ENCODE measurements at regions not wholly inside any gene's neighbourhood (a gene's known extent, or its start where the extent isn't known, plus 50 kb on each side); places are given as distances from the start of the nearest gene placed in this dataset.

- peak overlapping the region in 1 of 4 donors; percentile 60 for H3K27ac ChIP-seq
- peak in 1 of 4 donors; percentile 5 for ATAC-seq
- no peaks in the 10 kb centered on the region for H3K36me3 ChIP-seq
- TF ChIP-seq CTCF (IDR thresholded peaks at IDR 0.05): no peak
- no peaks in the 10 kb centered on the region for H3K9me3 ChIP-seq
- no peak for DNase-seq
- no peak for FAIRE-seq
- peak overlapping the region in 2 of 4 donors; percentile 33 to 56 for H3K4me3 ChIP-seq
- no peaks in the 10 kb centered on the region for H3K27me3 ChIP-seq
- intact Hi-C loops (cut with DNase I): no loop called here
- 74 to 93% methylated on average over 7 of the region's 7 CpGs for WGBS, 2 donors
- H3K4me1 ChIP-seq: no peaks in the 10 kb centered on the region
These were observed 235.4 kb downstream of the OR13H1 start for GRCh38 chrX:131779306-131779705.

GRCh38 chrX:131779741-131780140, 235.9 kb downstream of the OR13H1 start:
- DNase-seq (no peak), ATAC-seq (no peak), FAIRE-seq (no peak)
- Histone ChIP-seq H3K4me3 (no peak overlapping the region), H3K4me1 (no peaks in the 10 kb centered on the region), H3K9me3 (no peaks in the 10 kb centered on the region), H3K27me3 (no peaks in the 10 kb centered on the region), H3K27ac (no peak overlapping the region), H3K36me3 (no peaks in the 10 kb centered on the region)
- no peak for TF ChIP-seq CTCF (IDR thresholded peaks at IDR 0.05)
- intact Hi-C loops (cut with DNase I): no loop called here
- WGBS, 2 donors: 84 to 94% methylated on average over 4 of the region's 4 CpGs

GRCh38 chrX:131782646-131783045, 238.8 kb downstream of the OR13H1 start:
- no peaks in the 10 kb centered on the region for H3K9me3 ChIP-seq
- no peak for FAIRE-seq
- WGBS, 2 donors: 56 to 94% methylated on average over 1 of the region's 1 CpG
- intact Hi-C loops (cut with DNase I): no loop called here
- ATAC-seq: no peak
- DNase-seq: no peak
- no peaks in the 10 kb centered on the region for H3K36me3 ChIP-seq
- no peak overlapping the region for H3K27ac ChIP-seq
- H3K4me3 ChIP-seq: no peak overlapping the region
- H3K4me1 ChIP-seq: no peaks in the 10 kb centered on the region
- no peak for TF ChIP-seq CTCF (IDR thresholded peaks at IDR 0.05)
- H3K27me3 ChIP-seq: peaks cover 0 to 4% (median 0%) of the 10 kb centered on the region in 4 donors

- peak; percentile 83 for FAIRE-seq
- peak in 3 of 4 donors; percentile 9 to 41 (median 30) for TF ChIP-seq CTCF (IDR thresholded peaks at IDR 0.05)
- 56 to 93% methylated on average over 15 of the region's 15 CpGs for WGBS, 2 donors
- Histone ChIP-seq H3K27ac (no peak overlapping the region), H3K27me3 (peaks cover 0 to 4% (median 0%) of the 10 kb centered on the region in 4 donors), H3K4me1 (no peaks in the 10 kb centered on the region), H3K9me3 (no peaks in the 10 kb centered on the region), H3K36me3 (no peaks in the 10 kb centered on the region), H3K4me3 (peak overlapping the region in 2 of 4 donors; percentile 2 to 16)
- peak; percentile 76 to 91 (median 88) for ATAC-seq
- DNase-seq: peak in 3 of 6 donors; percentile 64 to 88 (median 79)
- intact Hi-C loops (cut with DNase I): no loop called here
These were observed 239.4 kb upstream of the STK26 start for GRCh38 chrX:131783555-131784308.

- Histone ChIP-seq H3K27ac (no peak overlapping the region), H3K4me1 (no peaks in the 10 kb centered on the region), H3K27me3 (peaks cover 0 to 4% (median 0%) of the 10 kb centered on the region in 4 donors), H3K4me3 (no peak overlapping the region), H3K9me3 (no peaks in the 10 kb centered on the region), H3K36me3 (no peaks in the 10 kb centered on the region)
- ATAC-seq: no peak
- FAIRE-seq: no peak
- WGBS, 2 donors: 48 to 89% methylated on average over 2 of the region's 2 CpGs
- intact Hi-C loops (cut with DNase I): no loop called here
- DNase-seq: no peak
- TF ChIP-seq CTCF (IDR thresholded peaks at IDR 0.05): no peak
These were observed 233.4 kb upstream of the STK26 start for GRCh38 chrX:131789664-131790063.
